ENCODE measurements at regions not wholly inside any gene's neighbourhood (a gene's known extent, or its start where the extent isn't known, plus 50 kb on each side); places are given as distances from the start of the nearest gene placed in this dataset.
A peak's percentile ranks its signal among the peaks of the same experiment; 100 is the strongest.
"Not testable (repeated sequence)": the region's sequence is repeated elsewhere in the genome, so short reads cannot be mapped to it uniquely, and the experiment has no call there.

- DNase-seq (ENCODE audit: low spot score), result no peak
Observed at GRCh38 chr2:17133052-17133671, 385.1 kb downstream of the RAD51AP2 start.

DNA sequence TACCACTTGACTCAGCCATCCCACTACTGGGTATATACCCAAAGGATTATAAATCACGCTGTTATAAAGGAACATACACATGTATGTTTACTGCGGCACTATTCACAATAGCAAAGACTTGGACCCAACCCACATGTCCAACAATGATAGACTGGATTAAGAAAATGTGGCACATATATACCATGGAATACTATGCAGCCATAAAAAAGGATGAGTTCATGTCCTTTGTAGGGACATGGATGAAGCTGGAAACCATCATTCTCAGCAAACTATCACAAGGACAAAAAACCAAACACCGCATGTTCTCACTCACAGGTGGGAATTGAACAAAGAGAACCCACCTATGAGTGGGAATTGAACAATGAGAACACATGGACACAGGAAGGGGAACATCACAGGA is 387.6 kb downstream of the RAD51AP2 start:
- DNase-seq (ENCODE audit: low spot score), result not testable (repeated sequence)

- DNase-seq (ENCODE audit: low spot score), result no peak
Observed at GRCh38 chr2:17125989-17126620, 392.1 kb downstream of the RAD51AP2 start.

DNA sequence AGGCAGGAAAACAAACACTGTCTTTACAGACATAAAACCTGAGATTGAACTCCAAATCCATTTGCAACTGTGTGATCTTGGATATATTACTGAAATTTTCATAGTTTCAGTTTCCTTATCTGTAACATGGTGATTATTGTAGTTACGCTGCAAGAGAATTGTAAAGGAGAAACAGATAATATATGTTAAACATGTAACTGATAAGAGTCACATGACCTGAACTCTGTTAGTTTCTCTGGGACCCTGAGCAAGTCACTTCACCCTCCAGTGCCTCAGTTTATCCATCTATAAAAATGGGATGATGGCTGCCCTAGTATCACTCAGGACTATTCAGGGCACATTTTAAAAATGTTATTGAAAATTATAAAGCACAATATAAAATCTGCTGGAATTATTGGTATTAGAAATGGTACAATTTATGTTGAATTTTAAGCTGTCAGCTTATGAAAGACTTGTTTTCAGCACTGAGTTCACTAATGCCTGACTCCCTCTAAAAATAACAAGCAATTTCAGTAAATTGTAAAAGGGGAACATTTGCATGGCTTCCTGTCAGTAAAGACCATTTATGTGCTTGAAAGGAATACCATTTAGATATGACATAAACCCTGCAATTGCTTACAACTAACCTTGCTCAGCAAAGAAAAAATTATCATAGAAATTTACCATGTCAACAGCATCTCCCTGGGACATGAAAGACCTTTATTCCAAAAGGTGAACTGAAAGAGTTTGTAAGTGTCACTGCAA is 393.5 kb downstream of the RAD51AP2 start:
- DNase-seq (ENCODE audit: low spot score), result no peak

DNA sequence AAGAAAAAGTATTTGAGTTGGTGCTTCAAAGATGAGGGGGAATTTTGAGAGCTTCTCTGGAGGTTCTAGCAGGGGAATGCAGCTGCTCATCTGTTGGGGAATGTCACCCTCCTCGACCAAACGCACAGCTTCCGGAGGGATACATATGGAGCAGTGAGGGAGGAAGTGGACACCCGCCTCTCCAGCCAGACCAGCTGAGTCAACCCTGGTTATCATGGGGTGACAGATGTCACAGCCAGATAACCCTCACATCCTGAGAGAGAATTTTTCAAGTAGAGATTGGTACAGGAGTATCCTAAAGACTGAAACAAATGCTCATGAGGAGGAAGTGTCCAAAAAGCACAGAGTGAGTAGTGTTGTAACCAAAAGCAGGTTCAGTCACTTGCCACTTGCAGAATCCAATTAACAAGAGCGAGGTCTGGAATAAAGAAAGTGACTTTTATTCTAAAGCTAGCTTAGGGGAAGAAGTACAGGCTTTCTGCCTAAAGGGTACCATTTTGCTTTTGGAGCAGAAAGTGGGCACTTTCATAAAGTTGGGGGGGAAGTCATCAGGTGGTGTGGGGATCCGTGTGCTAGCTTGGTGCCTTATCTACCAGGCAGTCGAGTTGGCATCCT is 395.2 kb downstream of the RAD51AP2 start:
- DNase-seq (ENCODE audit: low spot score), result no peak

GRCh38 chr2:17115466-17115865 is 402.8 kb downstream of the RAD51AP2 start:
- DNase-seq (ENCODE audit: low spot score), result no peak

DNA sequence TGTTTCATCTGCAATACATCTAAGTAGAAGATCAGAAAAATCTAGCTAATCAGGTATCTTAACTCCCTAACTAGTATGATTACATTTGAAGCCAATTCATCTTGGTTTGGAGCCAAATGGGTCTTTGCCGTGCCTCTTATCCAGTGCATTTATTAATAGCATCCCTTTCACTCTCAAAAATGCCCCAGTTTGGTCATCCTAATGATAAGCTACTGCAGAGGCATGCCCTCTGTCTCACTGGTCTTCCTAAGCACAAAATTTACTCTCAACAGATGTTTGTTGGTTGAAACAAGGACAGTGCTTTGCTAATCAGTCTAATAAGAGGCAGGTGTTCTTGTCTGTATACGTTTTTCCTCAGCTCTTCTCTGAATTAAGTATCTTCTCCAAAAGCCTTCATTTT is 403.2 kb downstream of the RAD51AP2 start:
- no peak for DNase-seq (ENCODE audit: low spot score)

GRCh38 chr2:17107871-17108270 is 410.4 kb downstream of the RAD51AP2 start:
- DNase-seq (ENCODE audit: low spot score), result peak; percentile 14

GRCh38 chr2:17107151-17107550 is 411.1 kb downstream of the RAD51AP2 start:
- no peak for DNase-seq (ENCODE audit: low spot score)

DNA sequence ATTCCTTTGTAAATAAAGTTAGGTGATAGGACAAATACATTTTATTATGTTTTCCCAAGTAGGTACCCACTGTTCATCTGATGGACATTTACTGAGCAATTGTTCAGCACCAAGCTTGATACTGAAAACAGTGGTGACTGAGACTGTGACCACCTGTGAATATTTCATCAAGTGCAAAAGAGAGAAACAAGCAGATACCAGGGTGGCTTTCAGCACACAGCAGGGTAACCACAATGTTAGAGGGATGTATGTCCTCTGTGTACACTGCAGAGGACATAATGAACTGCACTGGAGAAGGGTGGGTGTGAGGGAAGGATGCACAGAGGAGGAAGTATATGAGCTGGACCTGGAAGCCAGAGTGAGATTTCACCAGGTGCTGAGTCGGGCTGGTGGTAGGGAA is 411.8 kb downstream of the RAD51AP2 start:
- DNase-seq (ENCODE audit: low spot score), result no peak

GRCh38 chr2:17104454-17104853 is 413.8 kb downstream of the RAD51AP2 start:
- DNase-seq (ENCODE audit: low spot score), result no peak

DNA sequence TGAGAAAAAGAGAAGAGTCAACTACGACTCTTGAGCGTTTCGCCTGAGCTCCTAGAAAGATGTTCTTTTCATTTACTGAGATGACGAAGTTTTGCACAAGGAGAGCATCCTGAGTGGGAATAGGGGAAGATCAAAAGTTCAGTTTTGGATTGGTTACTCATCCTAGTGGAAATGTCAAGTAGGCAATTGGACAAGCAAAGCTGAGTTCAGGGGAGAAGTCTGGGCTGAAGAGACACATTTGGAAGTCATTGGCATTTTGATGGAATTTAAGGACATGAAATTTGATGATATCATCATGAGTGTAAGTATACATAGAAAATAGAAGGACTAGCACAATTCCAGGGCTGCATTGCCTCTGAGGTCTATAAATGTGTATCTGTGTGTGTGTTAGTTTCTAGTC is 416.6 kb downstream of the RAD51AP2 start:
- no peak for DNase-seq (ENCODE audit: low spot score)

DNA sequence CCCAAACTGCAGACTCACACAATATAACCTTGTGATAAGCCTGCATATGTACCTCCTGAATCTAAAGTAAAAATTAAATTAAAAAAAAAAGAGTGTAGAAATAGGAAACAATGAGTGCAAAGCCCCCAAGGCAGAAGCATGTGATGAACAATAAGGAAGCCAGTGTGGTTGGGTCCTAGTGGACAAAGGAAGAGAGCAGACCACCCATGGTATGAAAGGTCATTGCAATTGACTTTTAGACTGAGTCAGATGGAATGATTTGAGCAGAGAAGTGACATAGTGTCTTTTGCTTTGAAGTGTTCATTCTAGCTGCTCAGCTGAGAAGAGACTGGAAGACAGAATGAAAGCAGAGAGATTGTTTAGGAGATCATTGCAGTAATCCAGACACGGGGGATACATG is 417.1 kb downstream of the RAD51AP2 start:
- no peak for DNase-seq (ENCODE audit: low spot score)

- no peak for DNase-seq (ENCODE audit: low spot score)
Observed at GRCh38 chr2:17095340-17095739, 422.9 kb downstream of the RAD51AP2 start.

DNA sequence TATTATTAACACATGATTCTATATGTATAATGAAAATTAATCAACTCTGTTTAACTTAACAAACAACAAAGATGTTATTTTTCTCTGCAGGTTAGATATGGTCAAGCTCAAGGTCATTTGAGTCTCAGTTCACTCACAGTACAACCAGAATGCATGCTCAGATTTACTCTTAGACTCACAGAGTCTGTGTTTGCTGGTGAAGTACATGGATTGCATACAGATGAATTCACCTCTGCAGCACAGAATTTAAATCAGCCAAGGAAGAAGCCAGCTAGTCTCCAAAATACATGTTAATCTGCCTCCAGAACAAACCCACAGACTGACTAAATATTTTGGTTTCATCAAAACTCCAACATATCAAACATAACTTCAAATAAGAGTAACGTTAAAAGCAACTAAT is 424.5 kb downstream of the RAD51AP2 start:
- DNase-seq (ENCODE audit: low spot score), result no peak

DNA sequence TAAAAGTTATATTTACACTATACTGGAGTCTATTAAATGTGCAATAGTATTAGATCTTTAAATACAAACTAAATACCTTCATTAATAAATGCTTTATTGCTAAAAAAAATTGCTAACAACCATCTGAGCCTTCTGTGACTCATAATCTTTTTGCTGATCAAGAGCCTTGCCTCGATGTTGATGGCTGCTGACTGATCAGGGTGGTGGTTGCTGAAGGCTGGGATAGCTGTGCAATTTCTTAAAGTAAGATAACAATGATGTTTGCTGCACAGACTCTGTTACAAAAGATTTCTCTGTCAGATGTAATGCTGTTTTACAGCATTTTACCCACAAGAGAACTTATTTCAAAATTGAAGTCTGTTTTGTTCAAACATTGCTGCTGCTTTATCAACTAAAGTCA is 421.4 kb upstream of the CYRIA start:
- DNase-seq (ENCODE audit: low spot score), result no peak

DNA sequence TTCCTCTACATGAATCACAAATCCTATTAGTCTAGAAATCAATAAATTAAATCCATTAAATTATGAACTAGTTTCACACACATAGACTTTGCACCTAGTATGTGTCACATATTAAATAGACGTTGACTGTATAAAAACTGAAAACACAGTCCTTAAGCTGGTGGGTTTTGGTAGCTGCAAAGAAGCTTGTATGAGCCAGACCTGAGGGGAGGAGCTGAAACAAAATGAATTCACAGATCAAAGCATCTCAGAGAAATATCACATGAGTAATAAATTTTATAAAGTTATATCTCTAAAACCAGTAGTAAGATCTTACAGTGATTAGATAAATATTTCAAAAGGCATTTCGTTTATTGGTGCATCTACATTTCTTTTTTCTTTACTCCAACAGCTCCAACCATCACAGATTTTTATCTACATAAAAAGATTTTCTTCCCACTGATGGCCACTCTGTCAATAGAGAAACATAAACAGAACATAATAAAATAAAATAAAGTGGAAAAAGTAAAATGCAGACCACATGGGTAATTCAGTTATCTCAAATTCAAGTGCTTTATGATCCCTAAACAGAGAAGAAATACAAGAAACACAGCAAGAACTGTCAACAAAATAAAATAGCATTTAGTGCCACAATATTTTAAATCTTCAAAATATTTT is 420.0 kb upstream of the CYRIA start:
- no peak for DNase-seq (ENCODE audit: low spot score)

- no peak for DNase-seq (ENCODE audit: low spot score)
Observed at GRCh38 chr2:17084877-17085276, 419.2 kb upstream of the CYRIA start.

DNA sequence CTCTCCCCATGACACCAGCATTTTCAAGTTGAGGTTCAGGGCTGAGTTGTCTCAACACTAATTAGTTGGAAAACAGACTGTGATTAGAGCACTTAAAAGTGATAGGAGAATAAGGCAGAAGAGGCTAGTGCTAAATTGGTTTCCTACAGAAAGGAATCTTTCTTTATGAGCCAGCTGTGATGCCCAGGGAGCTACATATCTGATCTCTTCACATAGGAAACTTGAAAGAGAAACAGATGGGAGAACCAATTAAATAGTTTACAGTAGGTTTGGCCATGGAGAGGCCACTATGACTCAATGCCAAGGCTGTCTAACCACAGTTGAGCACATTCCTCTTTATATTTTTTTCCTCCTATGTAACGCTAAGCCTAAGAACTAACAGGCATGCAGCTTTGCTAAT is 418.3 kb upstream of the CYRIA start:
- DNase-seq (ENCODE audit: low spot score), result no peak

DNA sequence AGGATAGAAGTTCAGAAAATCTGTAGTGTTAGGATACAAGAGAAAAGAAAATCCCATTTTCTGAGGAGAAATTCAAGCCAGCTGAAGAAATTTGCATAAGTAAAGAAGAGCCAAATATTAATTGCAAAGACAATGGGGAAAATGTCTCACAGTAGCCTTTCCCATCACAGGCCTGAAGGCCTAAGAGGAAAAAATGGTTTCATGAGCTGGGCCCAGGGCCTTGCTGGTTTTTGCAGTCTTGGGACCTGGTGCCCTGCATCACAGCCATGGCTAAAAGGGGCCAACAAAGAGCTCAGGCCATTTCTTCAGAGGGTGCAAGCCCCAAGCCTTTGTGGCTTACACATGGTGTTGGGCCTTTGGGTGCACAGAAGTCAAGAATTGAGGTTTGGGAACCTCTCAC is 413.6 kb upstream of the CYRIA start:
- no peak for DNase-seq (ENCODE audit: low spot score)

GRCh38 chr2:17076533-17076932 is 410.9 kb upstream of the CYRIA start:
- no peak for DNase-seq (ENCODE audit: low spot score)

DNA sequence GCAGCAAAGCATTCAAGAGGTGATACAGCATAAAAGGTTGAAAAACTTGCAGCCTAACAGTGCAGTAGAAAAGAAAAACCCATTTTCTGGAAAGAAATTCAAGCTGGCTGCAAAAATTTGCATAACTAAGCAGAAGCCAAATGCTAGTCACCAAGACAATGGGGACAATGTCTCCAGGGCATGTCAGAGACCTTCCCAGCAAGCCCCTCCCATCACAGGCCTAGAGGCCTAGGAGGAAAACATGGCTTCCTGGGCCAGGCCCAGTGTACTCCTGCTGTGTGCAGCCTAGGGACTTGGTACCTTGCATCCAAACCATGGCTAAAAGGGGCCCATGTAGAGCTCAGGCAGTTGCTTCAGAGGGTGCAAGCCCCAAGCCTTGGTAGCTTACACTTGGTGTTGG is 405.1 kb upstream of the CYRIA start:
- DNase-seq (ENCODE audit: low spot score), result no peak

DNA sequence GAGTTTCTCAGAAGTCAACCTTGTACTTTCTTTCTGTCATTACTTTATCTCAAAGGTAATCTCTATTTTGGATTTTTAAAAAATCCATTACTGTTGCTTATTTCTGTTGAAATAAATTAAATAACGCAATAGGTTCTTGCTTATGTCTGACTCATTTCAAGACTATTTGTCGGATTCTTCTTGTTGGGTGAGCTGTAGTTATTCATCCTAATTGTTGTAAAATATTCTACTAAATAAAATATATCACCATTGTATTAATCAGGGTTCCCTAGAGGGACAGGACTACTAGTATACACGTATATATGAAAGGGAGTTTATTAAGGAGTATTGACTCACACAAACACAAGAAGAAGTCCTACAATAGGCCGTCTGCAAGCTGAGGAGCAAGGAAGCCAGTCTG is 403.9 kb upstream of the CYRIA start:
- no peak for DNase-seq (ENCODE audit: low spot score)

Measured in iPS-NIHi11 (cell line).